ENCODE measurements at regions not wholly inside any gene's neighbourhood (a gene's known extent, or its start where the extent isn't known, plus 50 kb on each side); places are given as distances from the start of the nearest gene placed in this dataset.

DNA sequence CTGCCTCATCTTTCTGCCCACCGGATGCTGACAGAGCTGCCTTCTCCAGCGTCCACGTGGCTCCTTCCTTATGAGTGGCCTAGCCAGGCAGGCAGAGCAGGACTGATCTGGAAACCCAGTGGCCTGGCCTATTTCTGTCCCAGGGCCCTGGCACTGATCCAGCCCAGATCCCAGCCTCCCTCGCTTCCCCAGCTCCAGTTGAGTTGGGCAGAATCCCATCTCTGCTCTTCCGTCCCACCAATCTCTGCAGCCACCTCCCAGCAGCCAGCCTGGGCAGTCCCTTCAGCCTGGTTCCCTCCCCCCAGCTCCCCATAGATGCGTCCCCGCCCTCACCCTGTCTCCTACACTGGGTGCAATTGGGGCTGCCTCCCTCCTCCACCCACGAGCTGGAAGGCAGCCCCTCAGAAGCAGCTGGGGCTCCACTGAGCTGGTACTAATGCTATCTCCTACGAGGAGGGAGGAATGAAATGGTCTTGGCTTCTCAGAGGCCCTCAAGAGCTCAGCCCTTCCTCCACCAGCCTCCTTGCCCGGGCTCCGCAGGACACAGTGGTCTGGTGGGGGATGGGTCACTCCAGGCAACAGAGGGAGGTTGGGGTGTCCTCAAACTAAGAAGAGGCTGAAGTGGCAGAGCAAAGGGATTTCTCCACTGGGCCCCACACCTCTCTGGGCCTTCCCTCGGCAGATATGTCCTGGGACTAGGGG lies 94.2 kb downstream of the PJA1 start:
- Mint-ChIP-seq H3K9me3 (no peaks in the 10 kb centered on the region), H3K27ac (no peak overlapping the region), H3K27me3 (ENCODE audit: low read depth) (no peaks in the 10 kb centered on the region), H3K4me3 (no peak overlapping the region), H3K4me1 (peaks cover 18% of the 10 kb centered on the region), H3K36me3 (no peaks in the 10 kb centered on the region)
- no peak for DNase-seq (ENCODE audit: low spot score in 2 of 2, unreplicated experiment in 2 of 2)
- TF ChIP-seq, protein P1, sequence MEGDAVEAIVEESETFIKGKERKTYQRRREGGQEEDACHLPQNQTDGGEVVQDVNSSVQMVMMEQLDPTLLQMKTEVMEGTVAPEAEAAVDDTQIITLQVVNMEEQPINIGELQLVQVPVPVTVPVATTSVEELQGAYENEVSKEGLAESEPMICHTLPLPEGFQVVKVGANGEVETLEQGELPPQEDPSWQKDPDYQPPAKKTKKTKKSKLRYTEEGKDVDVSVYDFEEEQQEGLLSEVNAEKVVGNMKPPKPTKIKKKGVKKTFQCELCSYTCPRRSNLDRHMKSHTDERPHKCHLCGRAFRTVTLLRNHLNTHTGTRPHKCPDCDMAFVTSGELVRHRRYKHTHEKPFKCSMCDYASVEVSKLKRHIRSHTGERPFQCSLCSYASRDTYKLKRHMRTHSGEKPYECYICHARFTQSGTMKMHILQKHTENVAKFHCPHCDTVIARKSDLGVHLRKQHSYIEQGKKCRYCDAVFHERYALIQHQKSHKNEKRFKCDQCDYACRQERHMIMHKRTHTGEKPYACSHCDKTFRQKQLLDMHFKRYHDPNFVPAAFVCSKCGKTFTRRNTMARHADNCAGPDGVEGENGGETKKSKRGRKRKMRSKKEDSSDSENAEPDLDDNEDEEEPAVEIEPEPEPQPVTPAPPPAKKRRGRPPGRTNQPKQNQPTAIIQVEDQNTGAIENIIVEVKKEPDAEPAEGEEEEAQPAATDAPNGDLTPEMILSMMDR (IDR thresholded peaks at IDR 0.05; ENCODE audit: unreplicated experiment), result no peak

DNA sequence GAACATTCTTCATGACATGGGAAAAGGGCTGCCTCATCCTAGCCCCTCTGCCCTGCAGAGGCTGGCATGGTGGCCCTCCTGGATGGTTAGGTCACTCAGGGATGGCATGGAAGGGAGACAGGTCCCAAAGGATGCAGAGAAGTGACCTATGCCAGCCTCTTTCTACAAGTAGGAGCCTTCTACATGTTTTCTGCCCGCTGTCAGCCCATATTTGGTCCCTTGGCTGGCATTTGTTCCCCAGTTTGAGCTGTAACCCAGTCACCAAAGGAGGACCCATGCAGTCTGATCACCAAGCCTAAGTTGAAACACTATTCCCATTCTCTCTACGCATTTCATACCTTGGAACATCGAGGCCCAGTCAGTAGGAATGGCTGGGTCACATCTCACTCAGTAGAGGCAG lies 95.4 kb downstream of the PJA1 start:
- no peaks in the 10 kb centered on the region for H3K27me3 Mint-ChIP-seq (ENCODE audit: low read depth)
- H3K27ac Mint-ChIP-seq, result no peak overlapping the region
- TF ChIP-seq, protein P1 (IDR thresholded peaks at IDR 0.05; ENCODE audit: unreplicated experiment), result no peak
- DNase-seq (ENCODE audit: low spot score in 2 of 2, unreplicated experiment in 2 of 2), result no peak
- no peaks in the 10 kb centered on the region for H3K9me3 Mint-ChIP-seq
- H3K4me1 Mint-ChIP-seq, result peaks cover 18% of the 10 kb centered on the region
- no peak overlapping the region for H3K4me3 Mint-ChIP-seq
- H3K36me3 Mint-ChIP-seq, result no peaks in the 10 kb centered on the region

DNA sequence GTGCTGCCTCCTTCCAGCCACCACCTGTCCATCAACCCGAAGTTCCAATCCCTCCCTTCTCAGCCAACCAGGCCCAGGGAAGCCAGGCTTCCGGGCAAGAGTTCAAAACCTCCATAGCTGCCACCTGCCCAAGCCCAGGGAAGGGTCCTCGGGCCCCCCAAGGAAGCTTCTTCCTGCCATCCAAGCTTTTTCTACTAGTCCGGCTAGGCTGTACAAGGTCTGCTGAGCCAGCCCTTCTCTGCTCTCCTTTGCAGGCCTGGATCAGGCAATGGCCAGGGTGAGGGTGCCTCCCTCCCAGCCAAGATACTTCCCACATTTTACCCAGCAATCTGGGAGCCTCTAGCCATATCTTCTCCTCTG lies 96.2 kb downstream of the PJA1 start:
- H3K27ac Mint-ChIP-seq, result no peak overlapping the region
- DNase-seq (ENCODE audit: low spot score in 2 of 2, unreplicated experiment in 2 of 2), result peak in 1 of 2 experiments; percentile 17
- no peaks in the 10 kb centered on the region for H3K36me3 Mint-ChIP-seq
- peaks cover 18% of the 10 kb centered on the region for H3K4me1 Mint-ChIP-seq
- H3K4me3 Mint-ChIP-seq, result no peak overlapping the region
- TF ChIP-seq, protein P1 (IDR thresholded peaks at IDR 0.05; ENCODE audit: unreplicated experiment), result no peak
- no peaks in the 10 kb centered on the region for H3K9me3 Mint-ChIP-seq
- H3K27me3 Mint-ChIP-seq (ENCODE audit: low read depth), result no peaks in the 10 kb centered on the region

DNA sequence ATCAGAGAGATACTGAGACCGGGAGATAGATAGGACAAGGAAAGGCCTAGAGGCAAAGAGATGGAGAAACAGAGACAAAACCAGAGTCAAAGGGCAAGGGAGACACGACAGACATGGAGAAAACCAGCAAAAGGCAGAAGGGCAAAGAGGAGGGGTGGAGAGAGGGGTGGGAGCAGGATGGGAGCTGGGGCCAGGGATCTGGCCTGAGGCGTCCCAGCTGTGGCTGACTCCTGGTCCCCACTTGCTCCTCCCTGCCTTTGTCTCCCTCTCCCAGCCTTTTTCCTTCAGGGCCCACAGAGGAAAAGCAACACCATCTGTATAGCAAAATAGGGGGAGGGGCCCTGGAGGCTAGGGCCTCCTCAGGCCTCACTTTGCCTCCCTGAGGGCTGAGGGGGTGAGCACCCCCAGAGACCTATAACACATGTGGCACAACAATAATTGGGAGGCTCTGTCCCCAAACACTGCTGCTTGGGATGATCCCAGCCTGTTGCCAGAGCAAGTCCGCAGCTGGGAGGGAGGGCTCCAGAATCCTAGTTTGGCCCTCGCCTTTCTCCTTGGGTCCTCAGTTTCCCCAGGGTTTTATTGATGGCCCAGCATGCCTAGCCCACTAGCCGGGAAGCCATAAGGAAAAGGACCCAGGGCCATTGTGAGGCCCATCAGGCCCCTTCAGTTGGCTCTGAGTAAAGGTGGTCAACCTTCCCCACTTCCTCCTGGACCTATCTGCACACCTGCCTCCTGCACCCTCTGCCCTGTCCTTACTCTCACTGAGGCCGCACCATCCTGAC lies 96.8 kb downstream of the PJA1 start:
- Mint-ChIP-seq H3K27me3 (ENCODE audit: low read depth) (no peaks in the 10 kb centered on the region), H3K4me1 (peaks cover 18% of the 10 kb centered on the region), H3K27ac (no peak overlapping the region), H3K9me3 (peaks cover 5% of the 10 kb centered on the region), H3K36me3 (no peaks in the 10 kb centered on the region), H3K4me3 (no peak overlapping the region)
- peak in 1 of 2 experiments; percentile 21 for DNase-seq (ENCODE audit: low spot score in 2 of 2, unreplicated experiment in 2 of 2)
- TF ChIP-seq, protein P1 (IDR thresholded peaks at IDR 0.05; ENCODE audit: unreplicated experiment), result no peak

DNA sequence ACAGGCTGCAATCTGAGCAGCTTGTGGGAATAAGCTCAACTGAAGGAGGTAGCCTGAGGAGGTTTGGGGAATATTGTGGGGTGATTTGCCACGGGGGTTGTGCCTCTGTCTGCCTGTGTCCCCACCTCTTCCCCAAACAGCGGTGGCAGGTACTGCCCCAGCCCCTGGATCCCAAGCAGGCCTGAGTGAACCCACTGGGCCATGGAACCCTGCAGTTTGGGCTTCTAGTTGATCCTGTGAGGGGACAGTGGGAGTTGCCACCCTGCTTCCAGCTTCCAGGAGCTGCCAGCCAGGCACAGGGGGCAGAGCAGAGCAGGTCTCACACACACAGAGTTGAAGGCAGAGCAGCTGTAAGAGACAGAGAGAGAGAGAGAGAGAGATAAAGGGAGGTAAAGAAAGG lies 97.4 kb downstream of the PJA1 start:
- Mint-ChIP-seq H3K4me3 (no peak overlapping the region), H3K4me1 (peaks cover 18% of the 10 kb centered on the region), H3K36me3 (no peaks in the 10 kb centered on the region), H3K27me3 (ENCODE audit: low read depth) (no peaks in the 10 kb centered on the region), H3K27ac (no peak overlapping the region), H3K9me3 (peaks cover 5% of the 10 kb centered on the region)
- TF ChIP-seq, protein P1 (IDR thresholded peaks at IDR 0.05; ENCODE audit: unreplicated experiment), result no peak
- DNase-seq (ENCODE audit: low spot score in 2 of 2, unreplicated experiment in 2 of 2), result peak in 1 of 2 experiments; percentile 19

Data from mesothelial cell of epicardium (in vitro differentiated cells).